H1 (cell line): ENCODE measurements at regions not wholly inside any gene's neighbourhood (a gene's known extent, or its start where the extent isn't known, plus 50 kb on each side); places are given as distances from the start of the nearest gene placed in this dataset.

Experiments used
- BACH1 ChIP-seq: IDR thresholded peaks from 2 replicates; pipeline ENCODE4 v1.6.1; 2012; ENCODE audit warnings: low read length, improper control_type of control experiment
- CBX5 ChIP-seq: fragments of 300-800, 300-1000 bp; sonication (generic); IDR thresholded peaks from 2 replicates; pipeline ENCODE4 v1.7.1; 2016; ENCODE audit warnings: antibody characterized with exemption, low read length, low read depth
- EZH2 ChIP-seq: fragments of 200-600 bp; sonication (generic); IDR thresholded peaks from 2 replicates; pipeline ENCODE4 v1.7.1; 2012; ENCODE audit warnings: low read depth, mild to moderate bottlenecking, moderate library complexity, low read length, inconsistent platforms; ENCODE audit not compliant: severe bottlenecking
- POU5F1 ChIP-seq: IDR thresholded peaks from 2 replicates; pipeline ENCODE4 v1.6.1; 2011; ENCODE audit warnings: low read depth, mild to moderate bottlenecking, low read length, moderate library complexity
- TF ChIP-seq, protein P1 (sequence below): IDR thresholded peaks from 2 replicates; pipeline ENCODE4 v1.6.1; 2012; ENCODE audit warnings: low read length, inconsistent platforms

GRCh38 chr3:106010829-106011228, 142.0 kb upstream of the CBLB start (continued):
- TF ChIP-seq, protein P1, sequence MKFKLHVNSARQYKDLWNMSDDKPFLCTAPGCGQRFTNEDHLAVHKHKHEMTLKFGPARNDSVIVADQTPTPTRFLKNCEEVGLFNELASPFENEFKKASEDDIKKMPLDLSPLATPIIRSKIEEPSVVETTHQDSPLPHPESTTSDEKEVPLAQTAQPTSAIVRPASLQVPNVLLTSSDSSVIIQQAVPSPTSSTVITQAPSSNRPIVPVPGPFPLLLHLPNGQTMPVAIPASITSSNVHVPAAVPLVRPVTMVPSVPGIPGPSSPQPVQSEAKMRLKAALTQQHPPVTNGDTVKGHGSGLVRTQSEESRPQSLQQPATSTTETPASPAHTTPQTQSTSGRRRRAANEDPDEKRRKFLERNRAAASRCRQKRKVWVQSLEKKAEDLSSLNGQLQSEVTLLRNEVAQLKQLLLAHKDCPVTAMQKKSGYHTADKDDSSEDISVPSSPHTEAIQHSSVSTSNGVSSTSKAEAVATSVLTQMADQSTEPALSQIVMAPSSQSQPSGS: no peak
- TF ChIP-seq POU5F1 (no peak), CBX5 (no peak), EZH2 (no peak), BACH1 (no peak)
